ENCODE measurements at regions not wholly inside any gene's neighbourhood (a gene's known extent, or its start where the extent isn't known, plus 50 kb on each side); places are given as distances from the start of the nearest gene placed in this dataset.
"Not testable (repeated sequence)": the region's sequence is repeated elsewhere in the genome, so short reads cannot be mapped to it uniquely, and the experiment has no call there.

GRCh38 chrX:112367065-112367464 lies 284.5 kb upstream of the TRPC5 start:
- DNase-seq, result no peak

GRCh38 chrX:112359906-112360305 lies 277.3 kb upstream of the TRPC5 start:
- DNase-seq, result no peak

- DNase-seq, result no peak
These were observed 273.4 kb upstream of the TRPC5 start for GRCh38 chrX:112355931-112356330.

- no peak for DNase-seq
These were observed 259.0 kb upstream of the TRPC5 start for GRCh38 chrX:112341598-112341997.

GRCh38 chrX:112313201-112313600 lies 230.6 kb upstream of the TRPC5 start:
- no peak for DNase-seq

- no peak for DNase-seq
These were observed 223.5 kb upstream of the TRPC5 start for GRCh38 chrX:112306027-112306426.

- DNase-seq, result no peak
These were observed 197.4 kb upstream of the TRPC5 start for GRCh38 chrX:112279940-112280339.

- DNase-seq, result no peak
These were observed 188.4 kb upstream of the TRPC5 start for GRCh38 chrX:112270991-112271390.

- DNase-seq, result no peak
These were observed 183.6 kb upstream of the TRPC5 start for GRCh38 chrX:112266136-112266535.

- no peak for DNase-seq
These were observed 176.8 kb upstream of the TRPC5 start for GRCh38 chrX:112259375-112259774.

- no peak for DNase-seq
These were observed 172.3 kb upstream of the TRPC5 start for GRCh38 chrX:112254896-112255295.

- DNase-seq, result no peak
These were observed 165.1 kb upstream of the TRPC5 start for GRCh38 chrX:112247714-112248113.

- no peak for DNase-seq
These were observed 153.0 kb upstream of the TRPC5 start for GRCh38 chrX:112235547-112235946.

- no peak for DNase-seq
These were observed 150.6 kb upstream of the TRPC5 start for GRCh38 chrX:112233164-112233563.

GRCh38 chrX:112226795-112227194 lies 144.2 kb upstream of the TRPC5 start:
- DNase-seq, result not testable (repeated sequence)

GRCh38 chrX:112223391-112223790 lies 140.8 kb upstream of the TRPC5 start:
- DNase-seq, result no peak

- DNase-seq, result no peak
These were observed 135.8 kb upstream of the TRPC5 start for GRCh38 chrX:112218388-112218787.

GRCh38 chrX:112211459-112211858 lies 128.9 kb upstream of the TRPC5 start:
- DNase-seq, result no peak

GRCh38 chrX:112197840-112198239 lies 115.3 kb upstream of the TRPC5 start:
- DNase-seq, result no peak

- no peak for DNase-seq
These were observed 108.1 kb upstream of the TRPC5 start for GRCh38 chrX:112190646-112191045.

- not testable (repeated sequence) for DNase-seq
These were observed 98.8 kb upstream of the TRPC5 start for GRCh38 chrX:112181361-112181760.

GRCh38 chrX:112164420-112164819 lies 81.8 kb upstream of the TRPC5 start:
- no peak for DNase-seq

GRCh38 chrX:112163906-112164305 lies 81.3 kb upstream of the TRPC5 start:
- DNase-seq, result no peak

- no peak for DNase-seq
These were observed 65.8 kb upstream of the TRPC5 start for GRCh38 chrX:112148397-112148796.

- peak; percentile 2 for DNase-seq
These were observed 64.6 kb upstream of the TRPC5 start for GRCh38 chrX:112147206-112147605.

GRCh38 chrX:112137276-112137675 lies 54.7 kb upstream of the TRPC5 start:
- no peak for DNase-seq
